GM12878 (cell line): ENCODE measurements at regions not wholly inside any gene's neighbourhood (a gene's known extent, or its start where the extent isn't known, plus 50 kb on each side); places are given as distances from the start of the nearest gene placed in this dataset.

Experiments used
- ATAC-seq: fragments of 200-7000 bp; cut with Tn5 transposase; 3 replicates; pipeline ENCODE4 v1.9.1; 2020; ENCODE audit warnings: mild to moderate bottlenecking, moderate library complexity
- BruUV-seq: library from RNA; stranded (reverse); fragments of 400-500 nt; replicated peaks from 2 replicates; lab custom pipeline; 2021; lab: Mats Ljungman, UMichigan
- CTCF ChIA-PET: fragments of 300-600 bp; sonication (Branson Sonifier 250); formaldehyde crosslinking; extraction: SDS; loops from one replicate; lab custom pipeline; 2021; ENCODE audit warnings: inconsistent platforms; lab: Yijun Ruan, JAX
- POLR2A ChIA-PET: fragments of 350-600 bp; formaldehyde crosslinking; extraction: SDS; loops from one replicate; lab custom pipeline; 2021; ENCODE audit warnings: inconsistent platforms; lab: Charles Lee
- RAD21 ChIA-PET: fragments of 300-600 bp; sonication (Branson Sonifier 250); formaldehyde crosslinking; loops from one replicate; lab custom pipeline; 2023; ENCODE audit warnings: antibody characterized with exemption; ENCODE audit not compliant: unreplicated experiment; lab: Charles Lee
- SMC1A ChIA-PET: fragments of 300-600 bp; sonication (Branson Sonifier 250); formaldehyde crosslinking; loops from one replicate; lab custom pipeline; 2023; ENCODE audit not compliant: unreplicated experiment, uncharacterized antibody; lab: Charles Lee
- DNase-seq: peaks from one replicate; pipeline ENCODE4 v3.0.0-alpha.2; 2011; ENCODE audit warnings: low read depth, low spot score
- FAIRE-seq: peaks from 3 replicates; lab custom pipeline; 2011; peaks lifted over from hg19 to GRCh38; lab: Jason Lieb, UNC
- H2AFZ ChIP-seq: 2 replicates; pipeline ENCODE4 v1.6.0; 2011; ENCODE audit warnings: low read depth, low read length, control low read depth; ENCODE audit not compliant: control insufficient read depth
- H3K27ac ChIP-seq: 2 replicates; pipeline ENCODE4 v1.5.1; 2011; ENCODE audit warnings: control low read depth; ENCODE audit not compliant: control insufficient read depth, insufficient read depth
- H3K27me3 ChIP-seq, 2 experiments: replicated peaks in 1 of 2; 2 replicates each; pipeline versions ENCODE4 v1.6.0 to v1.6.1; 2011; ENCODE audit warnings: low read length in 1 of 2; ENCODE audit not compliant: control insufficient read depth in 2 of 2, insufficient read depth in 2 of 2
- H3K36me3 ChIP-seq, 2 experiments: 2 replicates each; pipeline ENCODE4 v1.5.1; 2011; ENCODE audit warnings: low read length in 1 of 2; ENCODE audit not compliant: control insufficient read depth in 2 of 2, insufficient read depth in 2 of 2
- H3K4me1 ChIP-seq: 2 replicates; pipeline ENCODE4 v1.6.1; 2011; ENCODE audit warnings: mild to moderate bottlenecking, low read length, moderate library complexity, mixed read lengths; ENCODE audit not compliant: control insufficient read depth, insufficient read depth
- H3K4me2 ChIP-seq: 2 replicates; pipeline ENCODE4 v1.6.0; 2011; ENCODE audit warnings: control low read depth; ENCODE audit not compliant: control insufficient read depth, insufficient read depth
- H3K4me3 ChIP-seq: fragments of 200-600 bp; sonication (generic); 2 replicates; pipeline ENCODE4 v1.5.1; 2016
- H3K79me2 ChIP-seq: 2 replicates; pipeline ENCODE4 v1.6.0; 2011; ENCODE audit warnings: low read length; ENCODE audit not compliant: control insufficient read depth, insufficient read depth
- H3K9ac ChIP-seq: 2 replicates; pipeline ENCODE4 v1.8.0; 2011; ENCODE audit warnings: low read length, control low read depth, mixed read lengths; ENCODE audit not compliant: control insufficient read depth, insufficient read depth
- H3K9me3 ChIP-seq: replicated peaks from 3 replicates; pipeline ENCODE4 v1.5.1; 2011; ENCODE audit warnings: mild to moderate bottlenecking, low read length; ENCODE audit not compliant: control insufficient read depth, insufficient read depth
- H4K20me1 ChIP-seq: 2 replicates; pipeline ENCODE4 v1.6.0; 2011; ENCODE audit not compliant: control insufficient read depth, insufficient read depth
- CREB1 ChIP-seq: IDR thresholded peaks from 2 replicates; pipeline ENCODE4 v1.6.1; 2012; ENCODE audit warnings: low read depth, mild to moderate bottlenecking, inconsistent platforms
- ELK1 ChIP-seq: IDR thresholded peaks from 2 replicates; pipeline ENCODE4 v1.6.1; 2012; ENCODE audit warnings: low read depth, low read length, improper control_type of control experiment
- EZH2 ChIP-seq: IDR thresholded peaks from 2 replicates; pipeline ENCODE4 v1.6.1; 2012; ENCODE audit warnings: low read depth, mild to moderate bottlenecking, control low read depth, inconsistent platforms, low read length, borderline replicate concordance; ENCODE audit not compliant: control insufficient read depth
- GATAD2B ChIP-seq: fragments of 450-650 bp; conservative IDR thresholded peaks from 2 replicates; pipeline ENCODE4 v1.6.1; 2017; ENCODE audit warnings: low read depth, mild to moderate bottlenecking, moderate library complexity
- LARP7 ChIP-seq: fragments of 450-650 bp; IDR thresholded peaks from 2 replicates; pipeline ENCODE4 v1.6.1; 2017; ENCODE audit warnings: mild to moderate bottlenecking
- NRF1 ChIP-seq: conservative IDR thresholded peaks from 2 replicates; pipeline ENCODE4 v1.6.1; 2011; ENCODE audit warnings: mild to moderate bottlenecking, low read depth, low read length, improper control_type of control experiment
- RBBP5 ChIP-seq: fragments of 200-600 bp; sonication (generic); conservative IDR thresholded peaks from 2 replicates; pipeline ENCODE4 v1.6.1; 2016
- REST ChIP-seq: IDR thresholded peaks from 2 replicates; pipeline ENCODE4 v1.6.1; 2012; ENCODE audit warnings: mild to moderate bottlenecking, low read depth, low read length
- RFX5 ChIP-seq: IDR thresholded peaks from 2 replicates; pipeline ENCODE4 v1.6.1; 2011; ENCODE audit warnings: low read depth, low read length, improper control_type of control experiment
- TCF7 ChIP-seq: IDR thresholded peaks from 2 replicates; pipeline ENCODE4 v1.6.1; 2014; ENCODE audit warnings: antibody characterized with exemption, borderline replicate concordance
- WGBS: methylation state at CpG from one replicate; pipeline ENCODE4 v1.1.6; 2016; ENCODE audit warnings: low lambda C conversion rate; ENCODE audit not compliant: insufficient replicate concordance, insufficient coverage; ENCODE audit errors: missing lambda C conversion rate; 5-methylcytosine and 5-hydroxymethylcytosine counted together
- in situ Hi-C: fragments of 300-500 bp; cut with MboI; formaldehyde crosslinking; loops from 9 replicates; pipeline ENCODE4 v1.14.3; 2018; ENCODE audit warnings: mixed read lengths
- intact Hi-C: fragments of 100-400 bp; cut with micrococcal nuclease; formaldehyde crosslinking; loops from one replicate; pipeline ENCODE4 v1.14.2; 2022; ENCODE audit not compliant: unreplicated experiment
- TF ChIP-seq, protein P1 (sequence below): fragments of 450-650 bp; IDR thresholded peaks from 2 replicates; pipeline ENCODE4 v1.6.1; 2016; ENCODE audit warnings: mild to moderate bottlenecking
- TF ChIP-seq, protein P2 (sequence below): fragments of 150-350 bp; IDR thresholded peaks from 2 replicates; pipeline ENCODE4 v1.6.1; 2014; ENCODE audit warnings: mild to moderate bottlenecking, low read depth, low read length

DNA sequence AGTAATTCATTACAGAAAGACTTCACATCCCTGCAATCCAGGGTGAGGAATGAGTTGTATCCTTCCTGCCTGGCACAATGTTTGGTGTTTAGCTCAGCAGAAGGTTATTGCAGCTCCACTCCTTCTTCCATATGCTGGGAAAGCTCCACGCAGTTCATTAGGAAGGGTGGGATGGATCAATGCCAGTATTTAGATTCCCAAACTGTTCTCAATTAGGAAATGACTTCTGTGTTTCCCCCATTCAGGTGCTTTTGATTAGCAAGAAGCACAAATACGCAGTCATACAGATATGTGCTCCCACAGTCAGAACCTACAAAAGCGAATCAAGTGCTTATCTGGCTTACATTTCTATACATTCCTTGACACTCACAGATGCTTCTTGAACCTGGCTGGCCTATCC, 340.6 kb downstream of the NYAP2 start:
- no peaks in the 10 kb centered on the region for H3K27me3 ChIP-seq
- FAIRE-seq, result no peak
- H3K27ac ChIP-seq, result no peak overlapping the region
- no peak for ATAC-seq
- POLR2A ChIA-PET, result no interaction called here
- 33% methylated on average over 3 of the region's 3 CpGs for WGBS
- H4K20me1 ChIP-seq, result no peaks in the 10 kb centered on the region
- SMC1A ChIA-PET, result no interaction called here
- H3K36me3 ChIP-seq, result no peaks in the 10 kb centered on the region
- no peaks in the 10 kb centered on the region for H3K79me2 ChIP-seq
- no peak for DNase-seq
- no peaks in the 10 kb centered on the region for H3K9me3 ChIP-seq
- no peaks in the 10 kb centered on the region for H3K4me1 ChIP-seq
- CTCF ChIA-PET, result no interaction called here
- BruUV-seq, result no TSS peak
- no peak for TF ChIP-seq EZH2
- TF ChIP-seq, protein P1, sequence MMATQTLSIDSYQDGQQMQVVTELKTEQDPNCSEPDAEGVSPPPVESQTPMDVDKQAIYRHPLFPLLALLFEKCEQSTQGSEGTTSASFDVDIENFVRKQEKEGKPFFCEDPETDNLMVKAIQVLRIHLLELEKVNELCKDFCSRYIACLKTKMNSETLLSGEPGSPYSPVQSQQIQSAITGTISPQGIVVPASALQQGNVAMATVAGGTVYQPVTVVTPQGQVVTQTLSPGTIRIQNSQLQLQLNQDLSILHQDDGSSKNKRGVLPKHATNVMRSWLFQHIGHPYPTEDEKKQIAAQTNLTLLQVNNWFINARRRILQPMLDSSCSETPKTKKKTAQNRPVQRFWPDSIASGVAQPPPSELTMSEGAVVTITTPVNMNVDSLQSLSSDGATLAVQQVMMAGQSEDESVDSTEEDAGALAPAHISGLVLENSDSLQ, result no peak
- no peak for TF ChIP-seq ELK1
- TF ChIP-seq LARP7, result no peak
- TF ChIP-seq, all 136 proteins: peak for 0
- intact Hi-C loops, result no loop called here
- Histone ChIP-seq H3K4me2 (no peak overlapping the region), H2AFZ (no peak overlapping the region), H3K9ac (no peak overlapping the region), H3K4me3 (no peak overlapping the region)
- in situ Hi-C loops, result no loop called here
- RAD21 ChIA-PET, result no interaction called here

DNA sequence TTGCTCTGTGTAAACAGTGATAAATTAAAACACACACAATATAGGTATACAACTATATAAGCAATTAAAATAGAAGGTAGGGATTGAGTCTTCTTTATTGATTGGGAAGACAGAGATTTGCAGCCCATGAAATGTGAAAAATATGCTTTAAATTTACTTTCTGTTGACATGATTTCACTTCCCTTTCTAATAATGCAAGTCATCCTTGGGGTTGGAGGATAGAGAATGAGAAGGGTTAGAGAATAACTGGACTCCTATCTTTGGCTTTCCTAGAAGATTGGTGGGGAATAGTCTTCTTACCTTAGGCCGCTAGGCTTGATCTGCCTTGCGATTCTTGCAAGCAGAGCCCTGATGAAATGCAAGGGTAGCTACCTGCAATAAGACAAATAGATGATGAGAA, 339.8 kb downstream of the NYAP2 start:
- H3K9ac ChIP-seq, result no peak overlapping the region
- ChIA-PET RAD21 (no interaction called here), SMC1A (no interaction called here), POLR2A (no interaction called here), CTCF (no interaction called here)
- no peak overlapping the region for H3K4me2 ChIP-seq
- ATAC-seq (no peak), FAIRE-seq (no peak), DNase-seq (no peak)
- H3K79me2 ChIP-seq, result no peaks in the 10 kb centered on the region
- no peak overlapping the region for H2AFZ ChIP-seq
- H3K27me3 ChIP-seq, result no peaks in the 10 kb centered on the region
- no peaks in the 10 kb centered on the region for H4K20me1 ChIP-seq
- in situ Hi-C loops (no loop called here), intact Hi-C loops (no loop called here)
- no peak overlapping the region for H3K4me3 ChIP-seq
- H3K4me1 ChIP-seq, result no peaks in the 10 kb centered on the region
- H3K27ac ChIP-seq, result no peak overlapping the region
- H3K36me3 ChIP-seq, result no peaks in the 10 kb centered on the region
- H3K9me3 ChIP-seq, result no peaks in the 10 kb centered on the region
- WGBS, result 39% methylated on average over 2 of the region's 2 CpGs
- no TSS peak for BruUV-seq
- TF ChIP-seq, protein P2, sequence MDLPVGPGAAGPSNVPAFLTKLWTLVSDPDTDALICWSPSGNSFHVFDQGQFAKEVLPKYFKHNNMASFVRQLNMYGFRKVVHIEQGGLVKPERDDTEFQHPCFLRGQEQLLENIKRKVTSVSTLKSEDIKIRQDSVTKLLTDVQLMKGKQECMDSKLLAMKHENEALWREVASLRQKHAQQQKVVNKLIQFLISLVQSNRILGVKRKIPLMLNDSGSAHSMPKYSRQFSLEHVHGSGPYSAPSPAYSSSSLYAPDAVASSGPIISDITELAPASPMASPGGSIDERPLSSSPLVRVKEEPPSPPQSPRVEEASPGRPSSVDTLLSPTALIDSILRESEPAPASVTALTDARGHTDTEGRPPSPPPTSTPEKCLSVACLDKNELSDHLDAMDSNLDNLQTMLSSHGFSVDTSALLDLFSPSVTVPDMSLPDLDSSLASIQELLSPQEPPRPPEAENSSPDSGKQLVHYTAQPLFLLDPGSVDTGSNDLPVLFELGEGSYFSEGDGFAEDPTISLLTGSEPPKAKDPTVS, result no peak
- TF ChIP-seq RBBP5 (no peak), REST (no peak), NRF1 (no peak), TCF7 (no peak), CREB1 (no peak), GATAD2B (no peak), RFX5 (no peak)
